SK-N-MC (cell line): ENCODE measurements at regions not wholly inside any gene's neighbourhood (a gene's known extent, or its start where the extent isn't known, plus 50 kb on each side); places are given as distances from the start of the nearest gene placed in this dataset.

Experiments
- DNase-seq: peaks from one replicate; pipeline ENCODE4 v3.0.0-alpha.2; 2011; ENCODE audit warnings: low read depth, low spot score
- H3K27ac ChIP-seq: fragments of 200-600 bp; sonication (generic); 2 replicates; pipeline ENCODE4 v1.5.1; 2016; ENCODE audit warnings: mixed run types
- H3K36me3 ChIP-seq: fragments of 200-600 bp; sonication (generic); 2 replicates; pipeline ENCODE4 v1.6.1; 2017; ENCODE audit warnings: antibody characterized with exemption, low read length, mixed read lengths; ENCODE audit not compliant: insufficient read depth
- H3K4me3 ChIP-seq: fragments of 200-600 bp; sonication (generic); 2 replicates; pipeline ENCODE4 v1.5.1; 2016
- H3K9ac ChIP-seq: fragments of 200-600 bp; sonication (generic); 2 replicates; pipeline ENCODE4 v1.8.0; 2017; ENCODE audit warnings: mixed run types, mixed read lengths; ENCODE audit not compliant: insufficient read length
- H3K9me3 ChIP-seq: fragments of 200-600 bp; sonication (generic); 2 replicates; pipeline ENCODE4 v1.6.1; 2017; ENCODE audit warnings: low read depth, mild to moderate bottlenecking, antibody characterized with exemption, low read length, moderate library complexity, mixed read lengths
- EZH2 ChIP-seq: fragments of 200-600 bp; sonication (generic); IDR thresholded peaks from one replicate; pipeline ENCODE4 v1.6.1; 2017; ENCODE audit warnings: antibody characterized with exemption
- FOXP2 ChIP-seq: optimal IDR thresholded peaks from 2 replicates; pipeline ENCODE3; 2011; ENCODE audit warnings: mild to moderate bottlenecking, moderate library complexity; ENCODE audit not compliant: insufficient read depth; ENCODE audit errors: extremely low read length, control extremely low read depth
- POLR2AphosphoS5 ChIP-seq: IDR thresholded peaks from 2 replicates; pipeline ENCODE4 v1.6.1; 2012; ENCODE audit warnings: mild to moderate bottlenecking, low read depth, low read length, borderline replicate concordance

- Histone ChIP-seq H3K9ac (no peak overlapping the region), H3K4me3 (no peak overlapping the region), H3K36me3 (no peaks in the 10 kb centered on the region), H3K27ac (no peak overlapping the region), H3K9me3 (no peaks in the 10 kb centered on the region)
- TF ChIP-seq FOXP2: no peak
- TF ChIP-seq POLR2AphosphoS5: no peak
- TF ChIP-seq EZH2: no peak
- no peak for DNase-seq
Measured at GRCh38 chr4:13953083-13953482, 325.6 kb upstream of the BOD1L1 start.

GRCh38 chr4:13955551-13955950 is 328.0 kb upstream of the BOD1L1 start:
- no peak overlapping the region for H3K9ac ChIP-seq
- H3K9me3 ChIP-seq: no peaks in the 10 kb centered on the region
- H3K27ac ChIP-seq: no peak overlapping the region
- H3K4me3 ChIP-seq: no peak overlapping the region
- no peak for DNase-seq
- no peaks in the 10 kb centered on the region for H3K36me3 ChIP-seq
- TF ChIP-seq FOXP2: no peak
- TF ChIP-seq POLR2AphosphoS5: no peak
- no peak for TF ChIP-seq EZH2

GRCh38 chr4:13956947-13957346 is 329.4 kb upstream of the BOD1L1 start:
- TF ChIP-seq EZH2: no peak
- no peak for TF ChIP-seq FOXP2
- TF ChIP-seq POLR2AphosphoS5: no peak
- Histone ChIP-seq H3K27ac (no peak overlapping the region), H3K9ac (no peak overlapping the region), H3K36me3 (no peaks in the 10 kb centered on the region), H3K4me3 (no peak overlapping the region), H3K9me3 (no peaks in the 10 kb centered on the region)
- no peak for DNase-seq

- Histone ChIP-seq H3K9ac (no peak overlapping the region), H3K36me3 (no peaks in the 10 kb centered on the region), H3K27ac (peak overlapping the region; percentile 84), H3K9me3 (no peaks in the 10 kb centered on the region), H3K4me3 (peak overlapping the region; percentile 58)
- DNase-seq: no peak
- TF ChIP-seq EZH2: no peak
- no peak for TF ChIP-seq FOXP2
- no peak for TF ChIP-seq POLR2AphosphoS5
Measured at GRCh38 chr4:13957871-13958270, 330.3 kb upstream of the BOD1L1 start.

GRCh38 chr4:13963601-13964000 is 336.1 kb upstream of the BOD1L1 start:
- DNase-seq: no peak
- no peak overlapping the region for H3K27ac ChIP-seq
- H3K9ac ChIP-seq: no peak overlapping the region
- no peaks in the 10 kb centered on the region for H3K36me3 ChIP-seq
- H3K4me3 ChIP-seq: no peak overlapping the region
- H3K9me3 ChIP-seq: no peaks in the 10 kb centered on the region
- TF ChIP-seq POLR2AphosphoS5 (no peak), EZH2 (no peak), FOXP2 (no peak)

- Histone ChIP-seq H3K9ac (no peak overlapping the region), H3K27ac (no peak overlapping the region), H3K36me3 (no peaks in the 10 kb centered on the region), H3K4me3 (no peak overlapping the region), H3K9me3 (no peaks in the 10 kb centered on the region)
- TF ChIP-seq POLR2AphosphoS5: no peak
- DNase-seq: no peak
Measured at GRCh38 chr4:13966231-13967195, 339.0 kb upstream of the BOD1L1 start.

GRCh38 chr4:13968723-13969122 is 341.2 kb upstream of the BOD1L1 start:
- no peak for DNase-seq
- Histone ChIP-seq H3K9ac (no peak overlapping the region), H3K27ac (no peak overlapping the region), H3K4me3 (no peak overlapping the region), H3K9me3 (no peaks in the 10 kb centered on the region), H3K36me3 (no peaks in the 10 kb centered on the region)
- TF ChIP-seq FOXP2: no peak
- TF ChIP-seq EZH2: no peak
- no peak for TF ChIP-seq POLR2AphosphoS5

GRCh38 chr4:13970349-13970748 is 342.8 kb upstream of the BOD1L1 start:
- Histone ChIP-seq H3K9ac (no peak overlapping the region), H3K9me3 (no peaks in the 10 kb centered on the region), H3K36me3 (no peaks in the 10 kb centered on the region), H3K27ac (no peak overlapping the region), H3K4me3 (no peak overlapping the region)
- DNase-seq: no peak
- TF ChIP-seq POLR2AphosphoS5 (no peak), FOXP2 (no peak), EZH2 (no peak)

GRCh38 chr4:13977746-13978145 is 350.2 kb upstream of the BOD1L1 start:
- TF ChIP-seq POLR2AphosphoS5 (no peak), FOXP2 (no peak), EZH2 (no peak)
- DNase-seq: no peak
- H3K4me3 ChIP-seq: no peak overlapping the region
- H3K36me3 ChIP-seq: no peaks in the 10 kb centered on the region
- H3K9ac ChIP-seq: no peak overlapping the region
- no peak overlapping the region for H3K27ac ChIP-seq
- no peaks in the 10 kb centered on the region for H3K9me3 ChIP-seq
